Endothelial cell (in vitro differentiated cells): ENCODE measurements at regions not wholly inside any gene's neighbourhood (a gene's known extent, or its start where the extent isn't known, plus 50 kb on each side); places are given as distances from the start of the nearest gene placed in this dataset.

ENCODE experiments used
- DNase-seq: peaks from one replicate; pipeline ENCODE4 v3.0.0; 2021; ENCODE audit warnings: low spot score
- H3K27ac Mint-ChIP-seq: one replicate; pipeline ENCODE4 v1.8.0; 2021; ENCODE audit warnings: mixed read lengths, inconsistent platforms; ENCODE audit not compliant: unreplicated experiment
- H3K27me3 Mint-ChIP-seq: one replicate; pipeline ENCODE4 v1.8.0; 2021; ENCODE audit warnings: mild to moderate bottlenecking, moderate library complexity, mixed read lengths, inconsistent platforms; ENCODE audit not compliant: unreplicated experiment
- H3K36me3 Mint-ChIP-seq: one replicate; pipeline ENCODE4 v1.8.0; 2021; ENCODE audit warnings: mild to moderate bottlenecking, low read depth, mixed read lengths, inconsistent platforms; ENCODE audit not compliant: unreplicated experiment
- H3K4me1 Mint-ChIP-seq: one replicate; pipeline ENCODE4 v1.8.0; 2021; ENCODE audit warnings: mild to moderate bottlenecking, mixed read lengths, inconsistent platforms; ENCODE audit not compliant: unreplicated experiment
- H3K4me3 Mint-ChIP-seq: one replicate; pipeline ENCODE4 v1.8.0; 2021; ENCODE audit warnings: mild to moderate bottlenecking, mixed read lengths, inconsistent platforms; ENCODE audit not compliant: unreplicated experiment
- H3K9me3 Mint-ChIP-seq: one replicate; pipeline ENCODE4 v1.8.0; 2021; ENCODE audit warnings: mixed read lengths, inconsistent platforms; ENCODE audit not compliant: unreplicated experiment
- TF ChIP-seq, protein P1 (sequence below): fragments of 200-600 bp; sonication (generic); IDR thresholded peaks from one replicate; pipeline ENCODE4 v1.5.0; 2021; ENCODE audit warnings: antibody characterized with exemption; ENCODE audit not compliant: unreplicated experiment

DNA sequence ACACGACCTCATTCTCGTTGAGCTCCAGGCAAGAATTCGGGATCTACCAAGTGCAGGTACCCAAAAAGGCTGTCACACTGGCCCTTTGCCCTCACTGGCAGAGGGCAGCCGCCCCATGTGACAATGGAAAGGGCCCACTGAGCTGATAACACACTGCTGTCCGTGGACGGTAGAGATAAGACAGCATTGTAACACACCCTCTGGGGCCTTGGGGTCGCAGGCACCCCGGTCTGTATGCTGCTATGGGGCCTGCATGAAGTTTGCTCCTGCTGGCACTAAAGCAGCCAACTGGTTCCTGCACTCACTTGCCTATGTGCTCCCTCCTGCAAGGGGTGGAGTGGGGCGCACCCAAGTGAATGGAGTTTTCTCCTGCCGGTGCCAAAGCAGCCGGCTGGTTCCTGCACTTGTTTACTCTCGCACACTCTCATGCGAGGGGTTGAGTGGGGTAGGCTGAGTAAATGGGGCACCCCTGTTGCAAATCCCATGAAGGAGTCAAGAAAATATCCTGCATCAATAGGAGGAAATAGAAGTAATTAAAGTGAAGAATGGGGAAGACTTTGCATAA lies 477.9 kb downstream of the ATP23 start:
- Mint-ChIP-seq H3K4me1 (peaks cover 5% of the 10 kb centered on the region), H3K27me3 (peaks cover 2% of the 10 kb centered on the region), H3K27ac (no peak overlapping the region), H3K4me3 (no peak overlapping the region), H3K36me3 (no peaks in the 10 kb centered on the region), H3K9me3 (no peaks in the 10 kb centered on the region)
- TF ChIP-seq, protein P1, sequence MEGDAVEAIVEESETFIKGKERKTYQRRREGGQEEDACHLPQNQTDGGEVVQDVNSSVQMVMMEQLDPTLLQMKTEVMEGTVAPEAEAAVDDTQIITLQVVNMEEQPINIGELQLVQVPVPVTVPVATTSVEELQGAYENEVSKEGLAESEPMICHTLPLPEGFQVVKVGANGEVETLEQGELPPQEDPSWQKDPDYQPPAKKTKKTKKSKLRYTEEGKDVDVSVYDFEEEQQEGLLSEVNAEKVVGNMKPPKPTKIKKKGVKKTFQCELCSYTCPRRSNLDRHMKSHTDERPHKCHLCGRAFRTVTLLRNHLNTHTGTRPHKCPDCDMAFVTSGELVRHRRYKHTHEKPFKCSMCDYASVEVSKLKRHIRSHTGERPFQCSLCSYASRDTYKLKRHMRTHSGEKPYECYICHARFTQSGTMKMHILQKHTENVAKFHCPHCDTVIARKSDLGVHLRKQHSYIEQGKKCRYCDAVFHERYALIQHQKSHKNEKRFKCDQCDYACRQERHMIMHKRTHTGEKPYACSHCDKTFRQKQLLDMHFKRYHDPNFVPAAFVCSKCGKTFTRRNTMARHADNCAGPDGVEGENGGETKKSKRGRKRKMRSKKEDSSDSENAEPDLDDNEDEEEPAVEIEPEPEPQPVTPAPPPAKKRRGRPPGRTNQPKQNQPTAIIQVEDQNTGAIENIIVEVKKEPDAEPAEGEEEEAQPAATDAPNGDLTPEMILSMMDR, result no peak
- no peak for DNase-seq

DNA sequence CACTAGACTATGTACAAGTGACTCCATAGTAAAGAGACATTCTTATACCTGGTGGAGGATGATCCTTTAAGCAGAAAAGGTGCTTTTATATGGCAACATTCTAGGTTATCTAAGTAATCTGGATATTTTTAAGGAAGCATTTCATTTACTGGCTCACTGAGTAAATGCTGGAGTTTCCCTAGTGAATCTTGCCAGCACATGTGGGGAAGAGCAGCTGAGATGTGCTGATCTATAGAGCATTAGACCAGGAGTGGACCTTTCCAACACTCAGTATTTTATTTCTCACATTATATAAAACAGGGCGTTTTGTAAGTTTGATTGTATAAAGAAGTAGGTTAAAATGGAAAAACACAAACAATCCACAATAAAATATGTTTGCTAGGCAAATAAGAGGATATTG lies 478.5 kb downstream of the ATP23 start:
- peaks cover 2% of the 10 kb centered on the region for H3K27me3 Mint-ChIP-seq
- H3K9me3 Mint-ChIP-seq, result no peaks in the 10 kb centered on the region
- no peak for DNase-seq
- H3K36me3 Mint-ChIP-seq, result no peaks in the 10 kb centered on the region
- no peak overlapping the region for H3K4me3 Mint-ChIP-seq
- TF ChIP-seq, protein P1, result no peak
- no peak overlapping the region for H3K27ac Mint-ChIP-seq
- H3K4me1 Mint-ChIP-seq, result peaks cover 5% of the 10 kb centered on the region

DNA sequence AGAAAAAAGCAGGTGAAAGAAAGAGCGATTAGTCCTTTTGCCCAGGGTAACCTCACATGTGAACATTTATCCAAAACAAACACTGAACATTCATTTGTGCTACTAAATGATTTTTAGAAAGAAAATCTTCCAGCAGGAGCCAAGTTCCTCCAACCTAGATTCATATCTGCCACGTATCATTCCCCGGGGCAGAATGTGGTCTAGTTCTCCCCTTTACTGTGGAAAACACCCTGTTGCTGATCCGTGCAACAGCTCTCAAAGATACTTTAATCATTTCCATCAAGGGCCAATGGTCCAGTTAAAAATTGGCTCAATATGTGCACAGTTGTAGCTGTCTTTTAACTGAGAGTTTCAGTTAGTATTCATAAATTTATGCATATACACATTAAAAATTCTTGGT lies 479.1 kb downstream of the ATP23 start:
- Mint-ChIP-seq H3K9me3 (no peaks in the 10 kb centered on the region), H3K36me3 (no peaks in the 10 kb centered on the region), H3K4me3 (no peak overlapping the region), H3K27me3 (peaks cover 2% of the 10 kb centered on the region), H3K4me1 (peaks cover 3% of the 10 kb centered on the region), H3K27ac (no peak overlapping the region)
- TF ChIP-seq, protein P1, result no peak
- DNase-seq, result no peak

DNA sequence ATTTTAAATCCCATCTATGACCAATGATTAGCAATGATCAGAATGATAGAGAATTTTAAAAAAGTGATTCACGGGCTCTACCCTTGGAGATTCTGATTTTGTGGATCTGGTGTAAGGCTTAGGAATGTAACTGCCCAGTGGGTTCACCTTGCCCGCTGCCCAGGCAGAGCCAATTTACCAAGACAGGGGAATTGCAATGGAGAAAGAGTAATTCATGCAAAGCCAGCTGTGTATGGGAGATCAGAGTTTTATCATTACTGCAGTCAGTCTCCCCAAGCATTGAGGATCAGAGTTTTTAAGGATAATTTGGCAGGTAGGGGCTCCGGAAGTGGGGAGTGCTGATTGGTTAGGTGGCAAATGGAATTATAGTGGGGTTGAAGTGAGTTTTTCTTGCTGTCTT lies 480.6 kb downstream of the ATP23 start:
- TF ChIP-seq, protein P1, result no peak
- Mint-ChIP-seq H3K4me1 (no peaks in the 10 kb centered on the region), H3K27me3 (peaks cover 2% of the 10 kb centered on the region), H3K9me3 (no peaks in the 10 kb centered on the region), H3K36me3 (no peaks in the 10 kb centered on the region), H3K4me3 (no peak overlapping the region), H3K27ac (no peak overlapping the region)
- no peak for DNase-seq

DNA sequence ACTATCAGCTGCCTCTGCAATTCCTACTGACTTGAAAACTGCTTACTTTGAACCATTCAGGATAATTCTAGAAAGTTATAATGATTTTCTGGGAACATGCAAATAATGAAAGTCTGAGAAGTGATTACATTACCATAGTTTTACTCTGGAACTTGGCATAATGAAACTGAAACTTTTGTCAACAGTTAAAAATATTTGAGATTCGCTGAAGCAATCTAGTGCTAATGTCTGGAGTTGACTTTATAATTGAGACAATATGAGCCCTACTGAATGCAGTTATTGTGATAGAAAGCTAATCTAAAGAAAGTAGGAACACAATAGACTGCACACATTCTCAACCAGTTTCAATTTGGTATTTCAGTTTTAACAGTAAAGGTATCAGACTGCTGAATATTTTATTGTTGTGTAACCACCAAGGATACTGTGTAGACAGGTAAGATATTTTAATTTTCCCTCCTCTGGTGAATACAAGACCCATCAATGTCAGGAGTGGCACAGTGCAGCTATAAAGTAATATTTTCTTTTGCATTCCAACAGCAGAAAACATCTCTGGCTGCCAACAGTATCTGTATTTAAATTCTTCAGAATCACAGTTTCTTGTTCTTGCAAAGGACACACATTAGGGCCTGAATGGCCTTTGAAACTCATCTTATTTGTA lies 483.5 kb downstream of the ATP23 start:
- H3K4me3 Mint-ChIP-seq, result no peak overlapping the region
- no peaks in the 10 kb centered on the region for H3K4me1 Mint-ChIP-seq
- no peaks in the 10 kb centered on the region for H3K36me3 Mint-ChIP-seq

More for the DNA sequence above, 483.5 kb downstream of the ATP23 start:
- Mint-ChIP-seq H3K27ac (no peak overlapping the region), H3K27me3 (no peaks in the 10 kb centered on the region), H3K9me3 (no peaks in the 10 kb centered on the region)
- TF ChIP-seq, protein P1, result no peak
- DNase-seq, result no peak
